ENCODE measurements at regions not wholly inside any gene's neighbourhood (a gene's known extent, or its start where the extent isn't known, plus 50 kb on each side); places are given as distances from the start of the nearest gene placed in this dataset.

- Histone ChIP-seq H2BK20ac (ENCODE audit: low read depth, low read length) (no peak overlapping the region), H3K23ac (ENCODE audit: low read depth, low read length) (no peak overlapping the region), H3K36me3 (ENCODE audit: control insufficient read depth, insufficient read depth, low read length) (no peaks in the 10 kb centered on the region), H3K27ac (ENCODE audit: insufficient read depth, low read length) (no peak overlapping the region), H3K14ac (replicated peaks; ENCODE audit: low read depth, low read length) (no peak overlapping the region), H3K27me3 (ENCODE audit: control insufficient read depth, insufficient read depth, low read length) (no peaks in the 10 kb centered on the region), H3K4me2 (ENCODE audit: low read depth, low read length) (no peak overlapping the region), H4K5ac (ENCODE audit: low read depth, low read length) (no peak overlapping the region), H4K8ac (ENCODE audit: low read depth in 2 of 2, low read length in 2 of 2) (no peak overlapping the region), H3K4me1 (ENCODE audit: control insufficient read depth, insufficient read depth, low read length) (no peaks in the 10 kb centered on the region), H3K18ac (ENCODE audit: low read depth, low read length) (no peak overlapping the region), H2AFZ (replicated peaks; ENCODE audit: low read length, poor library complexity) (no peak overlapping the region), H3K4ac (ENCODE audit: low read depth, low read length) (no peak overlapping the region), H3K9me1 (ENCODE audit: insufficient read depth, low read length) (no peaks in the 10 kb centered on the region), H3K9me3 (ENCODE audit: control insufficient read depth, insufficient read depth, low read length) (no peaks in the 10 kb centered on the region; the same call in 1 of the 2 replicates), H2BK120ac (ENCODE audit: low read depth, low read length) (no peak overlapping the region), H3K4me3 (ENCODE audit: insufficient read depth, low read depth, low read length) (no peak overlapping the region), H4K91ac (ENCODE audit: insufficient read depth, low read depth, low read length) (no peak overlapping the region), H3K9ac (ENCODE audit: low read depth, low read length) (no peak overlapping the region), H3K79me1 (ENCODE audit: low read depth in 1 of 2, low read length in 2 of 2) (no peaks in the 10 kb centered on the region), H2AK9ac (replicated peaks; ENCODE audit: low read depth, low read length, poor library complexity) (no peak overlapping the region), H3K56ac (ENCODE audit: extremely low read depth, insufficient read depth, low read length) (no peak overlapping the region), H4K20me1 (ENCODE audit: insufficient read depth, low read length) (no peaks in the 10 kb centered on the region), H2AK5ac (ENCODE audit: low read depth, low read length) (no peak overlapping the region), H2BK5ac (ENCODE audit: low read depth, low read length, poor library complexity, severe bottlenecking) (no peak overlapping the region), H2BK15ac (ENCODE audit: low read depth, low read length) (no peak overlapping the region)
- POLR2A ChIA-PET (ENCODE audit: unreplicated experiment) = no interaction called here
- ATAC-seq (ENCODE audit: low read depth) = no peak
- no TSS peak for BruUV-seq (replicated peaks)
- TF ChIP-seq POLR2A (IDR thresholded peaks at IDR 0.05; ENCODE audit: low read depth, low read length) = no peak
- TF ChIP-seq MAZ (IDR thresholded peaks at IDR 0.05; ENCODE audit: borderline replicate concordance, low read depth, low read length) = no peak
- no peak for TF ChIP-seq RFX5 (IDR thresholded peaks at IDR 0.05; ENCODE audit: low read depth, low read length)
- TF ChIP-seq MXI1 (IDR thresholded peaks at IDR 0.05; ENCODE audit: borderline replicate concordance, low read depth, low read length) = no peak
- TF ChIP-seq NFE2L2 (IDR thresholded peaks at IDR 0.05; ENCODE audit: low read depth, low read length) = no peak
- TF ChIP-seq CEBPB (IDR thresholded peaks at IDR 0.05; ENCODE audit: low read depth, low read length) = no peak
- no peak for TF ChIP-seq FOS (IDR thresholded peaks at IDR 0.05; ENCODE audit: low read depth, low read length)
- no peak for TF ChIP-seq ELK1 (IDR thresholded peaks at IDR 0.05; ENCODE audit: borderline replicate concordance, low read depth, low read length)
- TF ChIP-seq SMC3 (IDR thresholded peaks at IDR 0.05; ENCODE audit: low read depth, low read length) = no peak
- TF ChIP-seq CHD1 (IDR thresholded peaks at IDR 0.05; ENCODE audit: low read depth, low read length) = no peak
- no peak for TF ChIP-seq USF2 (IDR thresholded peaks at IDR 0.05; ENCODE audit: low read depth, low read length)
- TF ChIP-seq RCOR1 (IDR thresholded peaks at IDR 0.05; ENCODE audit: insufficient replicate concordance, low read length) = no peak
- no peak for TF ChIP-seq CTCF (conservative IDR thresholded peaks at IDR 0.05; ENCODE audit: low read depth, low read length)
- no peak for TF ChIP-seq BHLHE40 (IDR thresholded peaks at IDR 0.05; ENCODE audit: low read depth, low read length)
- no CpG with 5 or more reads among the region's 5 CpGs for WGBS, 2 experiments (ENCODE audit: extremely low coverage in 2 of 2, insufficient read length in 1 of 2)
- CTCF ChIA-PET = no interaction called here
- in situ Hi-C loops (cut with MboI; ENCODE audit: low sequenced_read_pairs) = no loop called here
- intact Hi-C loops (cut with micrococcal nuclease) = no loop called here
- DNase-seq = no peak
- dilution Hi-C loops (cut with HindIII; ENCODE audit: low sequenced_read_pairs, unreplicated experiment) = no loop called here
These were observed 1719.7 kb upstream of the SLC10A2 start for GRCh38 chr13:104785952-104786351.

Data from IMR-90 (cell line).